Gastrocnemius medialis (tissue), 4 donors: ENCODE measurements at regions not wholly inside any gene's neighbourhood (a gene's known extent, or its start where the extent isn't known, plus 50 kb on each side); places are given as distances from the start of the nearest gene placed in this dataset.

Experiments
- ATAC-seq, 2 donors: fragments of 150-250 bp; one replicate each; pipeline ENCODE4 v1.9.1; 2016
- DNase-seq, 2 donors: peaks; one replicate each; pipeline ENCODE4 v3.0.0-alpha.2; 2019
- H3K27ac ChIP-seq, 4 donors: fragments of 200-600 bp; sonication (generic); 1 replicate in 1 of 4; 2 replicates in 3 of 4; pipeline ENCODE4 v1.5.1; 2016 to 2018; ENCODE audit warnings: mild to moderate bottlenecking in 2 of 4, moderate library complexity in 1 of 4
- H3K27me3 ChIP-seq, 3 donors: fragments of 200-600 bp; sonication (generic) in 2 of 3; 1 replicate in 1 of 3; 2 replicates in 2 of 3; pipeline versions ENCODE4 v1.5.1 to v1.6.0; 2016 to 2019; ENCODE audit warnings: mild to moderate bottlenecking in 1 of 3, moderate library complexity in 1 of 3
- H3K36me3 ChIP-seq, 2 donors: fragments of 200-600 bp; sonication (generic) in 1 of 2; one replicate each; pipeline ENCODE4 v1.5.1; 2017 to 2018
- H3K4me1 ChIP-seq, 2 donors: fragments of 200-600 bp; sonication (generic) in 1 of 2; one replicate each; pipeline ENCODE4 v1.5.1; 2016 to 2017; ENCODE audit warnings: mild to moderate bottlenecking in 2 of 2
- H3K4me3 ChIP-seq, 4 donors: fragments of 200-600 bp; sonication (generic) in 3 of 4; 1 replicate in 1 of 4; 2 replicates in 3 of 4; pipeline ENCODE4 v1.5.1; 2016 to 2019; ENCODE audit warnings: mild to moderate bottlenecking in 2 of 4
- H3K9me3 ChIP-seq, 3 donors: fragments of 200-600 bp; sonication (generic) in 2 of 3; 1 replicate in 1 of 3; 2 replicates in 2 of 3; pipeline ENCODE4 v1.5.1; 2016 to 2019
- POLR2A ChIP-seq, 2 donors: fragments of 450-650 bp; IDR thresholded peaks; one replicate each; pipeline ENCODE4 v1.6.1; 2017; ENCODE audit warnings: antibody characterized with exemption in 2 of 2, mild to moderate bottlenecking in 2 of 2, moderate library complexity in 2 of 2
- in situ Hi-C, 4 donors: fragments of 200-750 bp; cut with MboI; loops; one replicate each; pipeline versions ENCODE4 v1.15.0 to v1.8.0; 2017; ENCODE audit warnings: low sequenced_read_pairs in 4 of 4
- intact Hi-C: fragments of 100-400 bp; cut with DNase I; formaldehyde crosslinking; loops from one replicate; pipeline ENCODE4 v1.15.1; 2023; ENCODE audit warnings: low total_unique reads
- TF ChIP-seq, protein P1 (sequence below), 5 experiments: fragments of 450-650 bp in 3 of 5; fragments of 200-600 bp in 2 of 5; sonication (generic) in 2 of 5; IDR thresholded peaks in 4 of 5; conservative IDR thresholded peaks in 1 of 5; 1 replicate in 4 of 5; 2 replicates in 1 of 5; pipeline ENCODE4 v1.5.1; 2016 to 2019; ENCODE audit warnings: antibody characterized with exemption in 5 of 5, mild to moderate bottlenecking in 3 of 5, moderate library complexity in 3 of 5

DNA sequence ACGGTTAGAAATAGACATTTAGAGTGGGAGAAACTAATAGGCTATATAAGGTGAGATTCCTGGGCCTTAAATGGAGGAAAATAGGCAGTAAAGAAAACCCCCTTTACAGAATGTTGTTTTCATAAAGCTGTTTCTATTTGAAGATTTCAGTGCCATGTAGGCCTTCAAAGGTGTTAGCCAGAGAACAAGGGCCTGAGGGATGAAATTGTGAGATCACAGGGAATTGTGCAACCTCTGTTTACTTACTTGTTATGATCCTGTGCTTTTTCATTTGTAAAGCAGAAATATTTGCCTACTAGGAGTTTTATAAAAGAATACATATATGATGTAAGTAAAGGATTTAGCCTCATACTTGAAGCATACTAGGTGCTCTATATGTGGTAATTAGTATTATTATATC is 272.9 kb upstream of the ARX start:
- DNase-seq (no peak), ATAC-seq (no peak)
- TF ChIP-seq, protein P1, sequence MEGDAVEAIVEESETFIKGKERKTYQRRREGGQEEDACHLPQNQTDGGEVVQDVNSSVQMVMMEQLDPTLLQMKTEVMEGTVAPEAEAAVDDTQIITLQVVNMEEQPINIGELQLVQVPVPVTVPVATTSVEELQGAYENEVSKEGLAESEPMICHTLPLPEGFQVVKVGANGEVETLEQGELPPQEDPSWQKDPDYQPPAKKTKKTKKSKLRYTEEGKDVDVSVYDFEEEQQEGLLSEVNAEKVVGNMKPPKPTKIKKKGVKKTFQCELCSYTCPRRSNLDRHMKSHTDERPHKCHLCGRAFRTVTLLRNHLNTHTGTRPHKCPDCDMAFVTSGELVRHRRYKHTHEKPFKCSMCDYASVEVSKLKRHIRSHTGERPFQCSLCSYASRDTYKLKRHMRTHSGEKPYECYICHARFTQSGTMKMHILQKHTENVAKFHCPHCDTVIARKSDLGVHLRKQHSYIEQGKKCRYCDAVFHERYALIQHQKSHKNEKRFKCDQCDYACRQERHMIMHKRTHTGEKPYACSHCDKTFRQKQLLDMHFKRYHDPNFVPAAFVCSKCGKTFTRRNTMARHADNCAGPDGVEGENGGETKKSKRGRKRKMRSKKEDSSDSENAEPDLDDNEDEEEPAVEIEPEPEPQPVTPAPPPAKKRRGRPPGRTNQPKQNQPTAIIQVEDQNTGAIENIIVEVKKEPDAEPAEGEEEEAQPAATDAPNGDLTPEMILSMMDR (IDR thresholded peaks at IDR 0.05 in 4 of 5, conservative IDR thresholded peaks at IDR 0.05 in 1 of 5) = no peak
- no peak for TF ChIP-seq POLR2A (IDR thresholded peaks at IDR 0.05)
- Histone ChIP-seq H3K4me3 (no peak overlapping the region), H3K27me3 (no peaks in the 10 kb centered on the region), H3K27ac (no peak overlapping the region), H3K36me3 (no peaks in the 10 kb centered on the region), H3K4me1 (no peaks in the 10 kb centered on the region), H3K9me3 (no peaks in the 10 kb centered on the region)
- intact Hi-C loops (no loop called here), in situ Hi-C loops (no loop called here)

DNA sequence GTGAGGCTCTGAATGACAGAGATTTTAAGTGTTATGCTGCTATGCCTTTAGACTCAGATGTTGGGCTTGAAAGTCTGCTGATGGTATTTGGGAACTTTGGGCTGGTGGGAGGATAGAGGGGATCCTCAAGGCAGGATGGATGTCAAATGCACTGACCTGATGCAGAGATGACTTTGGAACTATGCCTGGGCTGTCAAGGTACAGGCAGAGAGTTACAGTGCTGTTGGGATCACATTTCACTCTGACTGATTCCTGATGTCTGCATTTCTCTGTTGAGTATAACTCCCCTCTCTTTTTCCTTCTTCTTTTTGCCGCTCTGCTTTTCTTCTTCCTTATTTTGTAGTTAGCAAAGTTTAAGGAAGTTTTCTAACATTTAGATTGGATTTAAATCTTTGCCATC is 271.8 kb upstream of the ARX start:
- intact Hi-C loops = no loop called here
- no peaks in the 10 kb centered on the region for H3K27me3 ChIP-seq
- no peaks in the 10 kb centered on the region for H3K4me1 ChIP-seq
- no peak overlapping the region for H3K4me3 ChIP-seq
- in situ Hi-C loops = no loop called here
- DNase-seq = no peak
- no peak for TF ChIP-seq POLR2A (IDR thresholded peaks at IDR 0.05)
- TF ChIP-seq, protein P1 (IDR thresholded peaks at IDR 0.05 in 4 of 5, conservative IDR thresholded peaks at IDR 0.05 in 1 of 5) = no peak
- H3K9me3 ChIP-seq = no peaks in the 10 kb centered on the region
- H3K27ac ChIP-seq = no peak overlapping the region
- H3K36me3 ChIP-seq = no peaks in the 10 kb centered on the region
- ATAC-seq = no peak

DNA sequence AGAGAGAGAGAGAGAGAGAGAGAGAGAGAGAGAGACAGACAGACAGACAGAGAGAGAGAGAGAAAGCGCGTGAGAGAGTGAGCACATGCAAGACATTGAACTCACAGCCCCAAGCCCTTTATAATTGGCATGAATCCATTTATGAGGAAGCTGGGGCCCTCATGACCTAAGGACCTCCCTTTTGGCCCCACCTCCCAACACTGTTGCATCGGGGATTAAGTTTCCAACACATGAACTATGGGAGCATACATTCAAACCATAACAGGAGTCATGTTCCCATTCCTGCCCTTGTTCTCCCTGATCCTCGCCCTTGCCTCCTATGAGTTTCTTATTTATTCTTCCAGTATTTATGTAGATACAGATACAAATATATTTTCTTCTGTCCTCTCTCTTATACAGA is 269.8 kb upstream of the ARX start:
- TF ChIP-seq, protein P1 (IDR thresholded peaks at IDR 0.05 in 4 of 5, conservative IDR thresholded peaks at IDR 0.05 in 1 of 5) = no peak
- TF ChIP-seq POLR2A (IDR thresholded peaks at IDR 0.05) = no peak
- no peak for DNase-seq
- in situ Hi-C loops = no loop called here
- intact Hi-C loops = no loop called here
- Histone ChIP-seq H3K9me3 (no peaks in the 10 kb centered on the region), H3K4me1 (no peaks in the 10 kb centered on the region), H3K27ac (no peak overlapping the region), H3K36me3 (no peaks in the 10 kb centered on the region), H3K4me3 (no peak overlapping the region), H3K27me3 (no peaks in the 10 kb centered on the region)
- ATAC-seq = no peak

DNA sequence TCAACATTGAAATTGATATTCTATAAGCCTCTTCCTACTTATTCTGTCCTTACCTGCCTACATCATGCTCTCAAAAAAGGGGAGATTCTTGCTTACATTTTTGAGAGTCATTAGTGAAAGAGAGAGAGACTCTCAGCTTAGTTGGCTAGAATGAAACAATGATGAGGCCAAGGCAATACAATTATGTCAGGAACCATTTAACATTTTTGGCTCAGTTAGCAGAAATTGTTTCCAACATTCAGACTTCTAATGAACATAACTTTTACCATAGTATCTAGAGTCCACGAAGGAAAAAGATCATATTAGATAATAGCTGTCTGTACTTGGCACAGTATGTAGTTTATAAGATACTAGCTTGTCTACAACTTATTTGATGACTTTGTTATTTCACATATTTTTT is 263.7 kb upstream of the ARX start:
- Histone ChIP-seq H3K4me1 (no peaks in the 10 kb centered on the region), H3K27me3 (no peaks in the 10 kb centered on the region), H3K9me3 (no peaks in the 10 kb centered on the region), H3K4me3 (no peak overlapping the region), H3K36me3 (no peaks in the 10 kb centered on the region), H3K27ac (no peak overlapping the region)
- no peak for TF ChIP-seq POLR2A (IDR thresholded peaks at IDR 0.05)
- TF ChIP-seq, protein P1 (IDR thresholded peaks at IDR 0.05 in 4 of 5, conservative IDR thresholded peaks at IDR 0.05 in 1 of 5) = no peak
- DNase-seq = no peak
- intact Hi-C loops (loop anchor here (10.0 kb wide), 1 partner anchor 85 kb away; no protein-coding TSS in a partner anchor), in situ Hi-C loops (no loop called here)
- ATAC-seq = no peak

DNA sequence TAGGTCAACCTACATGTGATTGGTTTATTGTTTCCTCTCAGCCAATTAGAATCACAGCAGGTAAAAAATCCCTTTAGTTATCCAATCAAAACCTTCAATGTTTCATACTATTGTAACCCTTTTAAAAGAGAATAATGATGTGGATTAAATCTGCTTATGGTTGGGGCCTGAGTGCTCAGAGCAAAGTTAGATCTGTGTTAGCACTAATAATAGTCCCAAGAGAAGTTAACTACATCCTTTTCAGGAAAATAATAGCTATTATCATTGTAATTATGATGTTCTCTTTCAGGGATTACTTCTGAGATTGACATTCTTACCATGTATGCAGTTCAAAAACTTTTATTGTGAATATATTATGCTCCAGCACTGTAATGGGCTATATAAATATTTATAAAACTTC is 262.6 kb upstream of the ARX start:
- no peak for DNase-seq
- Histone ChIP-seq H3K36me3 (no peaks in the 10 kb centered on the region), H3K27me3 (no peaks in the 10 kb centered on the region), H3K27ac (no peak overlapping the region), H3K4me3 (no peak overlapping the region), H3K9me3 (no peaks in the 10 kb centered on the region), H3K4me1 (no peaks in the 10 kb centered on the region)
- in situ Hi-C loops (no loop called here), intact Hi-C loops (loop anchor here (10.0 kb wide), 1 partner anchor 84 kb away; no protein-coding TSS in a partner anchor)
- no peak for ATAC-seq
- TF ChIP-seq, protein P1 (IDR thresholded peaks at IDR 0.05 in 4 of 5, conservative IDR thresholded peaks at IDR 0.05 in 1 of 5) = no peak
- TF ChIP-seq POLR2A (IDR thresholded peaks at IDR 0.05) = no peak
